Activated CD4-positive, alpha-beta T cell treated with anti-CD3 and anti-CD28 coated beads, Interleukin-2, Interleukin-4, amounts not matched to agents 100 ng/mL and 50 ng/mL, durations not matched to agents 16 hours and 8 hours (primary cell): ENCODE measurements at regions not wholly inside any gene's neighbourhood (a gene's known extent, or its start where the extent isn't known, plus 50 kb on each side); places are given as distances from the start of the nearest gene placed in this dataset.
"Not testable (repeated sequence)": the region's sequence is repeated elsewhere in the genome, so short reads cannot be mapped to it uniquely, and the experiment has no call there.

ENCODE experiments used
- DNase-seq: peaks from one replicate; pipeline ENCODE4 v3.0.0-alpha.2; 2020; ENCODE audit warnings: low spot score

DNA sequence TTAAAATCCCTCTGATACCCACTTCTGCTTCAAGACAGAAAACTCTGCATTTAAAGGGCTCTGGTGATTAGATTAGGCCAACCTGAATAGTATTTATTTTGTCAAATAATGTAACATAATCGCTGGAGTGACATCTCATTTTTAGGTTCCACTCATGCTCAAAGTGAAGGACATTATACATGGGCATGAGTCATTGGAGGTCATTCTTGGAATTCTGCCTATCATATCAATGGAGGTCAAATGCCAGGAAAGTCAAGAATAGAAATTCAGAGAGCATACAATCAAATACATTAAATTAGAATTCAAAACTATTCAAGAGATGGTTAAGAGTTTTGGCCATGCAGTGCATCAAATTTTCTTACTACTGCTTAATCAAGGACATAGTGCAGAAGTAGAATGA, 50.8 kb upstream of the PRSS1 start:
- DNase-seq: no peak

DNA sequence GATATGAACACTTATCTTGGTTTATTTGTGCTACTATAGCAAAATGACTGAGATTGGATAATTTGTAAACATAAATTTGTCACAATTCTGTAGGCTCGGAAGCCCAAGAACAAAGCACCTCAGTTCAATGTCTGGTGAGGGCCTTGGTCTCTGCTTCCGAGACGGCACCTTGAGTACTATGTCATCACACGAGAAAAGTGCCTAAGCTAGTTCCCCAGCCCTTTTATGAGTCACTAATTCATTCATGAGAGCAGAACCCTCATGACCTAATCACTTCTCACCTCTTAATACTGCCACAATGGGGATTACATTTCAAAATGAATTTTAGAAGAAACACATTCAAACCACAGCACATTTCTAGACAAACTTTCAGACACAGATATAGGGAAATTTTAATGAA, 52.0 kb upstream of the PRSS1 start:
- no peak for DNase-seq

DNA sequence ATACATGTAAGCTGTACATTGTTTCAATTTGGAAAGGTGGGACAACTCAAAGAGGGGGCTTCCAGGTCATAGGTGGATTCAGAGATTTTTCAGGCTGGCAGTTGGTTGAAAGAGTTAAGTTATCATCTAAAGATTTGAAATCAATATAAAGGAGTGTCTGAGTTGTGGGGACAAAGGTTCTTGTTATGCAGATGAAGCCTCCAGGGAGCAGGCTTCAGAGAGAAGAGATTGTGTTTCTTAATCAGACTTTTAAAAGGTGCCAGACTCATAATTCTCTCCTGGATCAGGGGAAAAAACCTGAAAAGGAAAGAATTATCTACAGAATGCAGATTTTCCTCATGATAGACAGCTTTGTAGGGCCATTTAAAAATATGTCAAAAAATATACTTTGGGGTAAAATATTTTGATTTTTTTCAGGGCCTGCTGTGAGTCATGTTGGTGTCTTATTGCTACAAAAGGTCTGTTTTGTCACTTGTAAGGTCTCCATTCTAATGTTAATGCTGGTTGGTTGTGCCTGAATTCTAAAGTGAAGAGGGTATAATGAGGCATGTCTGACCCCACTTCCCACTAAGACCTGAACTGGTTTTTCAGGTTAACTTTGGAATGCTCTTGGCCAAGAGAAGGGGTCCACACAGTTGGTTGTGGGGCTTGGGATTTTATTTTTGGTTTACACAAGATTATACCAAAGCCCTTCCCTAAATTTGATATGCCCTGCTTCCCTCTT, 52.7 kb upstream of the PRSS1 start:
- DNase-seq: no peak

DNA sequence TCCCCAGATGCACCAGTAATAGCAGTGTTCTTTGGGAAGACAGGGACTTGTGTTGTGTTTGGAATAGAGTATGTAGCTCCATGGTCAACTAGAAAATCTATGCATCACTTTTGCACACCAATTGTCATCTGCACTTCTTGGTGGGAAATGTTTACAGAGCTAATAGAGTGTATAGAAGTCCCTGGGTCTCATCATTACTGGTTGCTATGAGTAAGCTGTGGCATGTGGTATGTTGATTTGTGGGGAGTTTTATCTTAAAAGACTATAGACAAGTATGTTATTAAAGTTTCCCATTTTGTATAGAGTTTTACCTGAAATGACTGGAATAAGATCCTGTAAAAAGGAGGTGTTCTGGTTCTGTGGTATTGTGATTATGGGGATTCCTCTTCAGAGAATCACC, 55.4 kb upstream of the PRSS1 start:
- no peak for DNase-seq

DNA sequence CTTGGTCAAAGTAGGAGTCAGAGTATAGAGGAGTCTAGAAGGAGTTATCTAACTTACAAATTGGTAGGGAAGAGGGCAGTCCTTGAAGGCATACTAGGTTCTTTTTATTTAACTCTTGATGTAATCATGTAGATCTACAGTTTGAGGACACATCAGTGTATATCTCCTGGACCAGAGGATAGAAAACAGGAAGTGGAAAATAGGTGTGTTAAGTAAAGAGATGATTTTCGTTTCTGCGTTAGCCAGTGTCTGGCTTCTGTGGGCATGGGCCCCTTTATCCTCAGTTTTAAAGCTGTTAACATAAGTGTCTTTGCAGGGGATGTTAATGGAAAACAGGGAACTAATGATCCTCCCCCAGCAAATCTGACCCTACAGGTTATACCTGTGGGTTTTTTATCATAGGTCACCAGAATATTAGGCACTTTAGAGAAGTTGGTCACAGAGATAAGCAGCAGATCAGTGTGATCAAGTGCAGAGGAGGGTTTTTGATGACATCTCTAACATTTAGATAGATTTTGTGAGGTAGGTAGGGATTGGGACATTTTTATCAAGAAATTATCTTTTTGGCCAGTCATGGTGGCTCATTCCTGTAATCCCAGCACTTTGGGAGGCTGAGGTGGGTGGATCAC, 58.6 kb upstream of the PRSS1 start:
- DNase-seq: no peak

DNA sequence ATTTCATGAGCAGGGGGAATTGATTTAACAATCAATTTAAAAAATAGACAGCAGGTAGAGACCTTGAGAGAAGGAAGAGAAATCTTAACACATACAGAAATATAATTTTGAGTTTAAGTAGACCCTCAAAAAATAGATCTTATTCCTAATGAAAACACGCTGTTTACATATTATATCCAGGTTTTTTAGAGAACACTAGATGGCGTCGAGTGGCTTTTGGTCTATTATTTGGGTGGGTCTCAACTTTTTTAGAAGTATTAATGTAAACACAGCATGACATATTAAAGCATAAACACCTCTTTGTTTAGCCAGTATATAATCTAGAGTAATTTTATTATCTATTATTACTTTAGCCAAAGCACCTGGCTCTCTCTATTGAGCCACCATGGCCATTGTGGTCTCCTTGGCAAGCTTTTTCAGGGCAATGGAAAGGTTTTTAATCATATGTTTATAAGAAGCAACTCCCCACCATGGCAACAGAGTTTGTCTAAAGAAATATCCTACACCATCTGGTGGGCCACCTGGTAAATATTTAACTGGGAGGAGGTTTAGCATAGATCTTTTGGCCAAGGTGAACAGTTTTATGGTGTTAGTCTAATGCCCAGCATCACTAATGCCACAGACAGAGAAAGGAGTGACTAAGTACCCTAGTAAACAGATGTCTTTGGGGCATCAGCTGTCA, 59.7 kb upstream of the PRSS1 start:
- no peak for DNase-seq

DNA sequence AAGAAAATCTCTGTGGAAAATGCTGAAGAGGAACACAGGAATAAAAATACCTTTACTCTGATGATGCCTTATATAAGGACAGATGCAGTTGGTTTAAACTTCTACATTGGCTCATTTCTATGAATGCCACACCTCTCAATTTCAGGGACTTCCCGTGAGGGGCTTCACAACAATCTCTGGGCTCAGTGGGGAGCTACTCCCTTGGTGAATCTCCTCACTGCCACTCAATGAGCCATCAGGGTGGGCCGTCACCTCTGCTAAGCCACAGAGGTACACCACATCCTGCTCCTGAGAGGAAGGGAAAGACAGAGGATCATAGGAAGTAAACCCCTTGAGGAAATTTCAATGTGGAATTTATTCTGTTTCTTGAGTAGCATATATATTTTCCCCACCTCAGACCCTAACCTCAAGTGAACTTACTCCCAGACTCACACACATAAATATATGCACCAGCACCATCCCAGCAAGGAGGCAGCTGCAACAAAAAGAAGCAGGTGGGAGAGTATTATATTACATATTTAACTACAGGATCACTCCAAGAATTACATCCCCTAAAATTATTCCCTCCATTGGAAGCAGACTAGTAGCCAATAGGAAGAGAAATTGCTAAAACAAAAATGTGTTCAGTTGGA, 63.3 kb upstream of the PRSS1 start:
- no peak for DNase-seq

DNA sequence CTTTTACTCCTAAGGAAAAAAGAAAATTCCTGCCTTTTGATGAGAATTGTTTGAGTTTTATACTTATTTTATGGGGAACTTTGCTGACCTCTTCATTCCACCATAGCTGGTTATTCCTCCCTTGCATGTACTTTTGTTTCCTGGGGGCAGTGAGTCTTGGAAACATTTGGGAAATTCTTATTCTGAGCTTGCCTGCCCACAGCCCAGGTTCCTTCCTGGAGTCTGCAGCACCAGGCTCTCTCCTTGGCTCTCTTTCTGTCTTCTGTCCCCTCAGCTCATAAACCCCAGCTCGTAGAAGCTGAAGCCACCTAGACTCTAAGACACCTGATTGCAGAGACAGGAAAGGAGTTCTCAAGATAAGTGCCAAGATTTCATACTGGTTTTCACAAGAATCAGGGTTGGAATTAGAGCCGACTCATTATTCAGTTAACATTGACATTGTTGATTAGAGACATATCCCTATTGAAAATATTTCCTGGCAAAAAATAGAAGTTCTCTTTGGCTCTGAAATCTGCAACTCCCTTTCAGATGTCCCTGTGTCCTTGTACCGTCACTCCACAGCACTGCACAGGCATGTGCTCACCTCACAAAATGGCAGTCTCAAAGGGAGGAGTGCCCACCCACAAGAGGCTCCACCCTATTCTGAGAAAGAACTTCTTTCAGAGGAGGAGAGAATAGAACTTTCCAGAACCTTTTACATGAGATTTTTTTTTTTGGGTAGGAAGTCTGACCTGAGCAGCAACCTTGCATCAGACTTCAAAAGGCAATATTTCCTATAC, 67.8 kb upstream of the PRSS1 start:
- no peak for DNase-seq

DNA sequence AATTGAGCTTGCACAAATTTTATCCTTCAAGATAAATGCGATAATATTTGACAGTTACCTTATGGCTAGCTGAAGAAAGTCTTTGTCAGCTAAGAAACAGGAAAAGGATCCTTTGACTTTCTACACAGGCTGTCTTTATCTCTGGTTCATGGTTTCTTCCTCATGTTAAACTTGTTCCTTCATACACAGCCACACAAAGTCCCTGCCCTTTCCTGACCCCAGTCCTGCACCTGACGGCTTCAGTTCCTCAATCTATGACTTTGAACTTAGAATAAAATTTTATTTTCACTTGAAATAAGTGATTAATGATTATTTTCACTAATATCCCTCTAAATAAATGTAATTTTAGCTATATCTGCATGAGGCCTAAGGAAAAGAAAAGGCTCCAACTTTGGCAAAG, 77.8 kb upstream of the PRSS1 start:
- no peak for DNase-seq

DNA sequence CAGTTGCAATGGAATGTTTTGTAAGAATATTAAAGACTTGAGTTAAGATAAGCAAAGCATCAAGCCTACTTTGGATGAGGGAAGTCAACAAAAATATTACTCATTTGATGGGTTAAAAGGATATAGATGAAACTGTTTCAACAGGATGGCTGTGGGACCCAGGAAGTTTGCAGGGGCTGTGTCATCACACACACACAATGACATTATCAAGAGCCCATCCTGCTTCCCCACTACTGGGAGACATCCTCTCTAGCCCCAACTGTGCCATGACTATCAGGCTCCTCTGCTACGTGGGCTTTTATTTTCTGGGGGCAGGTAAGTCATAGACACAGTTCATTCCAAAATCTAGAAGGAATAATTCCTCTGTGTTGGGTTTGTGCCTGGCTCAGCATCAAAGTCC, 78.8 kb upstream of the PRSS1 start:
- DNase-seq: no peak

DNA sequence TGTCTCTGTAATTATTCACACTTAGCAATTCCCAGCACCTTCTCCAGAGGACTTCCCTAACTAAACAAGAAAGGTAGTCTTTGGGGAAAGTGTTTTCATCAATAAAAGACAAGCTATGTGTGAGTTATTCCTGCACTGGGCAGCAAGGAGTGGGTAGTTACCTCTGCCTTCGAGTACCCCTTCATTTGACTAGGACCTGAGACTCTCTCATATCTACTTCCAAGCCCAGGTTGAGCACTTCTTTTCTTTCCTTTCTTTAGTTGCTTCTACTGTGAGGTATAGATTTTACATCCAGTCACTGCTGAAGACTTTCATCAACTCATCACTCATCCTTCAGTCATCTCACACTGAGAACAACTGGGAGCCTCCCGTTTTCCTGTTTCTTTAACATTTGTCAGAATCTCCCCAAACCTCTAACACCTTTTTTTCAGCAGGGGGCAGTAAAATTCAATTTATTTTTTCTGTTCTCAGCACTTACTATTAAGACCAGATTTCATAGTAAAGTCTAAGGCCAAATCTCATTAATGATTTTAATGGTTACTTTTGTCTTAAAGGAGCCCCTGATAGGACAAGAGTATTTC, 80.1 kb upstream of the PRSS1 start:
- peak; percentile 2 for DNase-seq

DNA sequence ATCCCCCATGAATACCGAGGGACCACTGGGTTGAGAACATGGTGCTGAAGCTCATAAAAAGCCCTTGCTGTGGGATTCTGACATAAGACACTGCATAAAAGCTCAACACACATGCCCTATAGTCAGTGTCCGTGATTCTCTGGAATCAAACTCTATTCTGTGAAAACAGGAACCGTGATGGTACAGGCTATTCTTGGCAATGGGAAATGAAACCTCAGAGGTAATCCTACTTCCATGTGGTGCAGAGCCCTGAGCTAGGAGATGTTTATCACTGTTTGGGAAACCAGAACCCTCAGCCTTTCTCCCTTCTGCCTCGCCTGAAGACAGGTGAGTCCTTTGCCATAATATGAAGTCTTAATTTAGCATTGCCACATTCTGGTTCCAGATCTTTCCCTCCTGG, 80.8 kb upstream of the PRSS1 start:
- no peak for DNase-seq

DNA sequence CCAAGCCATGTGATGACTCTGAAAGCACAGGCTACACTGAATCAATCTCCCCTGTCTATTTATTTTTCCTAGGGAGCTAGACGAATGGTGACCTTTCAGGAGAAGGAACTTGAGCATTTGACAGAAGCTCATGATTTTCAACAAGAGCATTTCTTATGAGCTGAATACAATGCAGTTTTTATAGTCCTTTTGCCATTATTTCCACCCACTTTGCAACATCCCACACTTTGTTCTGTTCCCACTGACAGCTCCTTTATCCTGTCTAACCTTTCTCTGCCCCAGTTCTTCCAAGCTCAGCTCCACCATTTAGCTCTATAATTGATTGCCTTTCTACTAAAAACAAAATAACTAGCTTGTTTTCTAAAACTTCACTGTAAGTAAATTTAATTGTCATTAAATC, 91.9 kb upstream of the PRSS1 start:
- no peak for DNase-seq

DNA sequence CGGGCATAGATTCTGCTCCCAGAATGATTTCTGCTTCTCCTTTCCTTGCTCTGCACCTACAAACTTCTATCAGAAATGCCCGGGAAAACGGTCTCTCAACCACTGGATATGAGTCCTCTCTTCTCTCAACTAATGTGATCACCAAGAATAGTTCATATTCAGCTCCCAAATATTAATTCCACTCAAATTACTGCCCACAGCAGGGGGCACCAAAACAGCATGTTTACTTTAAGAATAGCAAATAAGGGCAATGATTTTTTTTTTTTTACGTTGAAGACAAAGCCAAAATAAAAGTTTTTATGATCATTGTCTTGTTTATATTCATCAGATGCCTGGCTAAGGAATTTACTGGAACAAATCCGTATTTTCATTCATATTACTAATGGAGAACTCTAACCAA, 94.9 kb upstream of the PRSS1 start:
- no peak for DNase-seq

DNA sequence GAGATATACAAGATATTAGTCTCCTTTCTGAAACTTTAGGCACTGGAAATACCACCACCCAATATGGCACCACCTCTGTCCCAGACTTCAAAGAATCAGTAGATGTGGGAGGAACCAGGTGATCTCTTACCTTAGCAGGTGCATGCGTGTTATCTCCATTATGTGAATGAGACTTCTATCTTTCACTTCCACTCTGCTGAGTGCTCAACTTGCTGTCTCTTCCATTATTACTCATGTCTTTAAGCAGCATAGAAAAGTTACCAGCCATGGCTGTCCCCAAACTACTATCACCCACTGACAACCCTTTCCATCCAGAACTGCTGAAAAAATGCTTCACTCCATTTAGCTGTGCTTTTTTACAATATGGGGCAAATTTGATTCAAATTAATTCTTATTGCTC, 101.5 kb upstream of the PRSS1 start:
- DNase-seq: no peak

DNA sequence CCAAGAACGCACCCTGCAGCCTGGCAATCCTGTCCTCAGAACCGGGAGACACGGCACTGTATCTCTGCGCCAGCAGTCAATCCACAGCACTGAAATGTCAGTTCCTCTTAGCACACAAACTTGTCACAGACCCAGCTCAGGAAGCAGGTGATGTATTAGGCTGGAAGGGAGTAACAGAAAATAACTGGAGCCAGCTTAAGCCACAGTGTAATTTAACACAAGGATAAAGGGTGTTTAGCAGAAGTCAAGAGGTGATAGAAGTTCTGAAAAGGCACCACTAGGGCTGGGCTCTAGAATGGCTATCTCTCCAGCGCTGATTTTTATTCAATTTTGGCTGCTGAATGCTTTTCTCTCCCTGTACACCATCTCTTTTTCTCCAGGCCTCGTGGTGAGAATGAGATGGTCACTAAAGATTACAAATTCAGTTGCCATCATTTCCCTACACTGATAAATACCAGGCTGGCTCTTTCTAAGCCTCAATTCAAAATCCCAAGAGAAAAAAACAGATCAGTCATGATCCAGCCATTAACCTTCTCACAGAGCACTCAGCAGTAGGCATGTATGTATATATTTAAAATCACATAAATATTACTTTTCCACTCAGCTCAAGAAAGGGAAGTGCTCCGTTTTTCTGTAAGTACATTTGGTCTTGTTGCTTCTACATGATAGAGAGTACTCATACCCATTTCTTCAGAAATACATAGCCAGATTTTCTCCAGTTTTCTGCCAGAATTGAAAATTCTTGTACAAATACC, 102.7 kb upstream of the PRSS1 start:
- no peak for DNase-seq

DNA sequence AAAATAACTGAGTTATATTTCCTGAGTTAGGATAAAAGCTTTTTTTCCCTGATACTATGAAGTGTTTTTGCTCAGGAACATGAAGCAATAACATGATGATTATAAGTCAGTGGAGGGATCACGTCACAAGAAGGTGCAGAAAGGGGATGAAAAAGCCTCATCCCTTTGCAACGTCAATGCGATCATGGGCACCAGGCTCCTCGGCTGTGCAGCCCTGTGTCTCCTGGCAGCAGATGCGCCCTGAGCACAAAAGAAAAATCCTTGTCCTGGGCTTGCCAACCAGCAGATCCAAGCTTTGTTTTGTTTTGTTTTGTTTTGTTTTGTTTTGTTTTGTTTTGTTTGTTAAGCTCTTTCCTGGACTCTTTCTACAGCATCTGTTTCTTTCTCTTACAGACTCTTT, 103.5 kb upstream of the PRSS1 start:
- no peak for DNase-seq

DNA sequence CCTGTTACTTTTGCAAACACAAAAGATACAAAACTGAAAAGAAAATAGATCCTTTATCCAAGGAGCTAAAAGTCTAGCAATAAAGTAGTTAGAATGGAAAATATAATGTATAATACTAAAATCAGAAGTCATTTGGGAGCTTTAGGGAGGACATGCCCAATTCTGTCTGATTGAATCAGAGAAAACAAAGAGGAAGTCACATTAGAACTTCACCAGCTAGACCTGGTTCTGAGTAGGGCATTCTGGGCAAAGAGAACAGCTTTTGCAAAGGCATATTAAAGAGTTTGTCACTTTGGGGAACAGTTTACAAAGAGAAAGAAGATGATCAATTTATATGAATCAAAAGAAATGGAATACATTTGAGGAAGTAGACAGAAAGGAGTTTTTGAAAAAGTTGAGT, 107.0 kb upstream of the PRSS1 start:
- no peak for DNase-seq

DNA sequence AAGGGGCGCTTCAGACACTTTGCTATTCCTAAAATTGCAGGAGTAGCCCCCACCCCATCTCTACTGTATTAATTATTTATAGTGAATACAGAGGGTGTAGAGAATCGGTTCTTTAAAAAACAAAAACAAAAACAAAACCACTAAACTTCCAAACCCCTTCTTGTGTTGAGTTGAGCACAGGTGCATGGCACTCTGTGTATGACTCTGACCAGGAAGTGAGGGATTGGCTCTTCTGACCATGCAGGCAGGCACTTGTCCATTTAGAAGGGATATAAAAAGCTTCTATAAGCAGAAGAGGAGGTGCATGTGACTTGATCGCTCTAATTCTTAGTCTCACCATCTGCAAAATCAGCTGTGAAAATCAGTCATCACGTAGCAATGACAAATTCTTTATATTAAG, 108.0 kb upstream of the PRSS1 start:
- DNase-seq: not testable (repeated sequence)

DNA sequence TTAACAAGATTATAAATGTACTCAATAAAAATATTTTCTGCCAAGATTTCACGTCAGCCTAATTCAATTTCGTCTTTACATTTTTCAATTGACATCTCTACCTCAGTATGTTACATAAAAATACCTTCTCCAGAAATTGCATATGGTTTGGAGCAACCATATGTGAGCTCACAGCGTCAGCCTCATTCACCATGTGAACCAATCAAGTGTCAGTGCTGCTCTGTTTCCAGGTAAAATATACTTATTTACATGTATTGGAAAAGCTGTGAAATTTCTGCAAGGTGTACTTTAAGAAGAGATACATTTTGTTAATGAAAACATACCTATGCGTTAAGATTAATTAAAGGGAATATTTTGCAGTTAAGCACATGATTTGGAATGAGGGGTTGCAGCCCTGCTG, 110.7 kb upstream of the PRSS1 start:
- DNase-seq: no peak

DNA sequence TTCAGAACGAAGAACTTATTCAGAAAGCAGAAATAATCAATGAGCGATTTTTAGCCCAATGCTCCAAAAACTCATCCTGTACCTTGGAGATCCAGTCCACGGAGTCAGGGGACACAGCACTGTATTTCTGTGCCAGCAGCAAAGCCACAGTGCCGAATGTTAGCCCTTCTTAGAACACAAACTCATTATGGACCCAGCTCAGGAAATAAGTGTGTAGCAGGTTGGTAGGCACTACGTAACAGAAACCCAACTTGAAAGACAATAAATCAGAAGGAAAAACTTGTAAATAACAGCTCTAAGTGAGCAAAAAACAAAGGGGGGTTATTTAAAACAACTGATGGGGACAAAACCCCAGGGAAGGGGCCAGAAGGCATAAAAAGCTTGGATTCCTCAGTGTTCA, 112.0 kb upstream of the PRSS1 start:
- DNase-seq: no peak
